Aorta (tissue), 5 donors: ENCODE measurements at regions not wholly inside any gene's neighbourhood (a gene's known extent, or its start where the extent isn't known, plus 50 kb on each side); places are given as distances from the start of the nearest gene placed in this dataset.
"Not testable (repeated sequence)": the region's sequence is repeated elsewhere in the genome, so short reads cannot be mapped to it uniquely, and the experiment has no call there.

Experiments used
- ATAC-seq: fragments of 200-7000 bp; cut with Tn5 transposase; one replicate; pipeline ENCODE4 v1.9.1; 2022; ENCODE audit warnings: moderate library complexity; ENCODE audit not compliant: low FRiP score
- DNase-seq, 2 donors: peaks; one replicate each; pipeline ENCODE4 v3.0.0-alpha.2; 2020
- H3K27ac ChIP-seq, 2 donors: one replicate each; pipeline ENCODE4 v1.5.1; 2013; ENCODE audit warnings: low read length in 2 of 2, mild to moderate bottlenecking in 2 of 2, moderate library complexity in 2 of 2, control low read depth in 1 of 2, inconsistent platforms in 1 of 2, low read depth in 1 of 2
- H3K27me3 ChIP-seq, 2 donors: one replicate each; pipeline ENCODE4 v1.6.1; 2013; ENCODE audit warnings: control low read depth in 1 of 2, low read length in 1 of 2, mild to moderate bottlenecking in 1 of 2, moderate library complexity in 1 of 2; ENCODE audit not compliant: insufficient read depth in 2 of 2, control insufficient read depth in 1 of 2
- H3K36me3 ChIP-seq, 2 donors: one replicate each; pipeline ENCODE4 v1.6.1; 2013; ENCODE audit warnings: control low read depth in 1 of 2, low read length in 1 of 2, mild to moderate bottlenecking in 1 of 2; ENCODE audit not compliant: insufficient read depth in 2 of 2, control insufficient read depth in 1 of 2
- H3K4me1 ChIP-seq, 2 donors: one replicate each; pipeline ENCODE4 v1.6.1; 2013; ENCODE audit warnings: low read length in 2 of 2, control low read depth in 1 of 2, mild to moderate bottlenecking in 1 of 2, moderate library complexity in 1 of 2; ENCODE audit not compliant: insufficient read depth in 2 of 2, control insufficient read depth in 1 of 2
- H3K4me3 ChIP-seq, 2 donors: one replicate each; pipeline ENCODE4 v1.5.1; 2013; ENCODE audit warnings: low read length in 2 of 2, control low read depth in 1 of 2, mild to moderate bottlenecking in 1 of 2
- H3K9me3 ChIP-seq: one replicate; pipeline ENCODE4 v1.6.1; 2013; ENCODE audit warnings: mild to moderate bottlenecking, low read length; ENCODE audit not compliant: control insufficient read depth
- WGBS, 2 donors: extraction: QIAGEN DNeasy Blood & Tissue Kit; methylation state at CpG; one replicate each; pipeline ENCODE4 v1.1.7; 2013; 5-methylcytosine and 5-hydroxymethylcytosine counted together
- intact Hi-C, 2 donors: fragments of 100-400 bp; cut with DNase I; formaldehyde crosslinking; loops; one replicate each; pipeline versions ENCODE4 v1.14.2 to v1.15.0; 2022
- donor health status: healthy with polysubstance abuse.
- donor health status: Bipolar disorder and iron deficiency.
- donor health status: DM: no; HTN: no; CAD: no.
- donor health status: DM: no; HTN: no; CAD: no.
- donor health status: DM: yes; HTN: yes; CAD: no.

- DNase-seq, ATAC-seq, H3K27me3 ChIP-seq, H3K36me3 ChIP-seq, H3K4me3 ChIP-seq, H3K27ac ChIP-seq, intact Hi-C loops, H3K9me3 ChIP-seq, H3K4me1 ChIP-seq: not testable (repeated sequence)
- 77 to 86% methylated on average over 3 of the region's 3 CpGs for WGBS, 2 donors
Measured at GRCh38 chr11:49352868-49353267, 144.5 kb upstream of the FOLH1 start.

GRCh38 chr11:49346627-49347026 is 138.2 kb upstream of the FOLH1 start:
- intact Hi-C loops, H3K4me1 ChIP-seq, H3K9me3 ChIP-seq, ATAC-seq, H3K27ac ChIP-seq, DNase-seq, H3K4me3 ChIP-seq, H3K27me3 ChIP-seq, H3K36me3 ChIP-seq: not testable (repeated sequence)

- intact Hi-C loops, H3K4me3 ChIP-seq, DNase-seq, H3K4me1 ChIP-seq, H3K27ac ChIP-seq, H3K9me3 ChIP-seq, H3K36me3 ChIP-seq, H3K27me3 ChIP-seq, ATAC-seq: not testable (repeated sequence)
- WGBS, 2 donors = 22 to 28% methylated on average over 5 of the region's 5 CpGs
Measured at GRCh38 chr11:49328485-49329186, 120.2 kb upstream of the FOLH1 start.

- H3K4me1 ChIP-seq, H3K36me3 ChIP-seq, intact Hi-C loops, DNase-seq, H3K4me3 ChIP-seq, H3K27ac ChIP-seq, ATAC-seq, H3K9me3 ChIP-seq, H3K27me3 ChIP-seq: not testable (repeated sequence)
Measured at GRCh38 chr11:49327766-49328165, 119.4 kb upstream of the FOLH1 start.

- WGBS, 2 donors = 17 to 19% methylated on average over 3 of the region's 3 CpGs
- H3K9me3 ChIP-seq, ATAC-seq, H3K36me3 ChIP-seq, intact Hi-C loops, H3K27me3 ChIP-seq, H3K27ac ChIP-seq, DNase-seq, H3K4me3 ChIP-seq, H3K4me1 ChIP-seq: not testable (repeated sequence)
Measured at GRCh38 chr11:49326651-49327050, 118.2 kb upstream of the FOLH1 start.

GRCh38 chr11:49316180-49316579 is 107.8 kb upstream of the FOLH1 start:
- 60 to 67% methylated on average over 2 of the region's 2 CpGs for whole genome bisulfite sequencing, 2 donors

GRCh38 chr11:49303080-49303479 is 94.7 kb upstream of the FOLH1 start:
- Histone ChIP-seq H3K27me3 (no peaks in the 10 kb centered on the region), H3K9me3 (peaks cover under 1% of the 10 kb centered on the region), H3K4me1 (no peaks in the 10 kb centered on the region), H3K27ac (no peak overlapping the region), H3K36me3 (no peaks in the 10 kb centered on the region), H3K4me3 (no peak overlapping the region)
- intact Hi-C loops = no loop called here
- WGBS, 2 donors = 67 to 71% methylated on average over 1 of the region's 1 CpG
- DNase-seq (no peak), ATAC-seq (no peak)

More at GRCh38 chr11:49316180-49316579, 107.8 kb upstream of the FOLH1 start:
- H3K27ac ChIP-seq = no peak overlapping the region
- H3K4me3 ChIP-seq = no peak overlapping the region
- no peak for ATAC-seq
- no peaks in the 10 kb centered on the region for H3K27me3 ChIP-seq
- no peak for DNase-seq
- H3K4me1 ChIP-seq = no peaks in the 10 kb centered on the region
- H3K9me3 ChIP-seq = no peaks in the 10 kb centered on the region
- intact Hi-C loops = no loop called here
- no peaks in the 10 kb centered on the region for H3K36me3 ChIP-seq

GRCh38 chr11:49302360-49302759 is 94.0 kb upstream of the FOLH1 start:
- intact Hi-C loops = no loop called here
- ATAC-seq (no peak), DNase-seq (no peak)
- Histone ChIP-seq H3K4me1 (no peaks in the 10 kb centered on the region), H3K9me3 (peaks cover 2% of the 10 kb centered on the region), H3K4me3 (no peak overlapping the region), H3K27me3 (no peaks in the 10 kb centered on the region), H3K36me3 (no peaks in the 10 kb centered on the region), H3K27ac (no peak overlapping the region)
- 70 to 79% methylated on average over 2 of the region's 2 CpGs for WGBS, 2 donors

- not testable (repeated sequence) for ATAC-seq, DNase-seq
- 80 to 85% methylated on average over 1 of the region's 1 CpG for WGBS, 2 donors
Measured at GRCh38 chr11:49298017-49298416, 89.6 kb upstream of the FOLH1 start.

More at GRCh38 chr11:49298017-49298416, 89.6 kb upstream of the FOLH1 start:
- intact Hi-C loops, H3K4me3 ChIP-seq, H3K27me3 ChIP-seq, H3K9me3 ChIP-seq, H3K4me1 ChIP-seq, H3K27ac ChIP-seq, H3K36me3 ChIP-seq: not testable (repeated sequence)
